NCI-H2171 (cell line): ENCODE measurements at regions not wholly inside any gene's neighbourhood (a gene's known extent, or its start where the extent isn't known, plus 50 kb on each side); places are given as distances from the start of the nearest gene placed in this dataset.
"Not testable (repeated sequence)": the region's sequence is repeated elsewhere in the genome, so short reads cannot be mapped to it uniquely, and the experiment has no call there.

Experiments used
- DNase-seq: peaks from one replicate; lab custom pipeline; 2025; lab: John Stamatoyannopoulos, UW

DNA sequence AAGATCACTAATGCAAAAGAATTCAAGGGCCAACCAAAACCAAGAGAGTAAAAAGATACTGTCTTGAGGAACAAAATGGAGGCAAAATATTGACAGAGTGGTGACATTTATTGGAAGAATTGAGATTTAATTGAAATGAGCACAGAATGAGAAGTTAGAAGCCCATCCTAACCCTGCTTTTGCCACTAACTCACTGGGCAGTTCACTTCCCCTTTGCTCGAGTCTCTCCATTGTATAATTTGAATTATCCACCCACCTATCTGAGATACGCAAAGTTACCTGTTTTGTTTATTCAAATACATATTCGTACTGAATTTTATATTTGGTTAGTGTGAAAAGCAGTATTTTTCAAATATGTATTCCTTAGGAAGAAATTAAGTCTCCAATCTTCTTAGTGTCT, 204.5 kb upstream of the PRDM1 start:
- DNase-seq, result no peak

GRCh38 chr6:105880030-105880492, 206.1 kb upstream of the PRDM1 start:
- no peak for DNase-seq

GRCh38 chr6:105879146-105879545, 207.0 kb upstream of the PRDM1 start:
- DNase-seq, result no peak

GRCh38 chr6:105875974-105876640, 210.0 kb upstream of the PRDM1 start:
- DNase-seq, result no peak

- no peak for DNase-seq
These were observed 211.1 kb upstream of the PRDM1 start for GRCh38 chr6:105874835-105875626.

GRCh38 chr6:105873799-105874198, 212.3 kb upstream of the PRDM1 start:
- DNase-seq, result no peak

DNA sequence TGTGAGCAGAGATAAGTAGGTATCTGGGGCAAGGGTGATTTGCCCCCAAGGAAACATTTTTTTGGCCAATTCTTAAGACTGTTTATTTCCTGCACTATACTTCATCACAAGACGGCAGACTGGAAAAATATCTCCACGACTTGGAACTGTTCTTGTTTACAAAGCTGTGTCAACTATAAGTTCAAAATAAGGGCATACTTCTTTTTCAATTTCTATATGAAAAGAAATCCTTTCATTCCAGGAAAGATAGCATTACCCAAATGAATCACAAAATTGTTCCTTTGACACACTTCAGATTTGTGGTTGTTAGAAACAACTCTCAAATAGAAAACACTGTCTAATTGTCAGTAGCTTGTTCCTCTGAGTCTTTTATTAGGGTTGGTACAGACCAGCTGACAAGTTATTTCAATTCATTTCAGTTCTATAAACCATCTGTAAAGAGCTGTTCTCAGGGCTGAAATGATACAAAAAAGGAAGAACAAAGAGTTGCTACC, 212.9 kb upstream of the PRDM1 start:
- no peak for DNase-seq

GRCh38 chr6:105872249-105872648, 213.9 kb upstream of the PRDM1 start:
- DNase-seq, result no peak

- DNase-seq, result no peak
These were observed 214.6 kb upstream of the PRDM1 start for GRCh38 chr6:105871542-105871941.

- no peak for DNase-seq
These were observed 216.2 kb upstream of the PRDM1 start for GRCh38 chr6:105869835-105870440.

- DNase-seq, result no peak
These were observed 217.2 kb upstream of the PRDM1 start for GRCh38 chr6:105868823-105869460.

- DNase-seq, result no peak
These were observed 218.3 kb upstream of the PRDM1 start for GRCh38 chr6:105867821-105868220.

- DNase-seq, result no peak
These were observed 218.9 kb upstream of the PRDM1 start for GRCh38 chr6:105867277-105867676.

DNA sequence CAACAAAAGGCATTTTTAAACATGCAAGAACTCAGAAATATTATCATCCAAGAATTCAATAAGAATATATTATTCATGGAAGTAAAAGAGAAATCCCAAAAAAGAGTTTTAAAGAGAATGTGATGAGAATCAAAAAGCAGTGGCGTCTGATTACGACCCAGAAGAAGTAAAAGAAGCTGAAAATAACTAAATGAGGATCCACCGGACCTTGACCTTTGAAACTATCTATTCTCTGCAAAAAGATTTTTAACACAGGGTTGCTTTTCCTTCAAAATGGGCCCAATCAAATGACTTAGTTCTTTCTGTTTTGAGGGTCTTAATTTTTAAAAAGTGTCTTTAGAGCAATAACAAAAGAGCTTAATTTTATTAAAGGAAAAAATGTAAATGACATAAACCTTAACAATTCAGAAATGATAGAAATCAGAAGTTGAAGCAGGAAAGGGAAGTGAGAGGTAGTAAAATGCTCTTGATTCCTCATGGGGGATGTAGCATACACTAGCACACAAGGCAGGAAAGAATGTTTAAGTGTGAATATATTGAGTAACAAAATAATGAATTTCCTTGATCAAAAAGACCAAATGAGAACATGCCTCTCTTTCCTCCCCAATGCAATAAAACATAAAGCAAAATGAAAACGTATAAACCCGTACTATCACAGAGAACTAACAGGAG, 223.1 kb upstream of the PRDM1 start:
- no peak for DNase-seq

GRCh38 chr6:105860927-105861326, 225.2 kb upstream of the PRDM1 start:
- DNase-seq, result not testable (repeated sequence)

DNA sequence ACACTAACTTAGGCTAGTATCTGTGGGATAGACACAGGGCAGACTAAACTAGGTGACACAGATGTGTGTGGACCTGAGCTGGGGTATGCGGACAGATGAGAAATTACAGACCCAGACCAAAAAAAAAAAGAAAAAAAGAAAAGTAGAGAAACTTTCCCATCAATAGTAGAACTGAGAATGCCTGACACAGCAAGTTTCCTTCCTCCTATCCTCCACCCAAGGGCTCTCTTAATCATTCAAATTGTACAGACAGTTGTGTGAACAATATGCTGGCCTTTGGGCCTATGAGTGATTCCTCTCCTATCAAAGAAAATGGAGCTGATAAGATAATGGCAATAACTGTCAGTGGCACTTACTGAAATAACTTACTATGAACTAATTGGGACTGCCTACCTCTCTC, 226.7 kb upstream of the PRDM1 start:
- no peak for DNase-seq

DNA sequence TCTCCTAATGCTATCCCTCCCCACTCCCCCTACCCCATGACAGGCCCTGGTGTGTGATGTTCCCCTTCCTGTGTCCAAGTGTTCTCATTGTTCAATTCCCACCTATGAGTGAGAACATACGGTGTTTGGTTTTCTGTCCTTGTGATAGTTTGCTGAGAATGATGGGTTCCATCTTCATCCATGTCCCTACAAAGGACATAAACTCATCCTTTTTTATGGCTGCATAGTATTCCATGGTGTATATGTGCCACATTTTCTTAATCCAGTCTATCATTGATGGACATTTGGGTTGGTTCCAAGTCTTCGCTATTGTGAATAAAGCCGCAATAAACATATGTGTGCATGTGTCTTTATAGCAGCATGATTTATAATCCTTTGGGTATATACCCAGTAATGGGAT, 227.5 kb upstream of the PRDM1 start:
- not testable (repeated sequence) for DNase-seq

DNA sequence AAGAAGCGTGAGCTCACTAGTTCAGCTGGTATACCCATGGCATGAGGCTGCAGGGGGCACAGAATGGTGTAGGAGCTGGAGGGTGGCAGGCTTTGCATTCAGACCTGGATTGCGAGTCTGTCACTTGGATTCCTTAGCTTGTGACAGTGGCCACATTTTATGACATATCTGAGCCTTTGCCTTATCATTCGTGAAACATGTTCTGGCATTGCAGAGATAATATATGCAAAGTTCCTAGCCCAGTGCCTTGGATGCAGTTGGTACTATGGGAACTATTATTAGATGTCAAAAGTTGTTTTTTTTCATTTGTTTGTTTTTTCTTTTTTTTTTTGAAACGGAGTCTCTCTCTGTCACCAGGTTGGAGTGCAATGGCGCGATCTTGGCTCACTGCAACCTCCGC, 230.7 kb upstream of the PRDM1 start:
- no peak for DNase-seq

DNA sequence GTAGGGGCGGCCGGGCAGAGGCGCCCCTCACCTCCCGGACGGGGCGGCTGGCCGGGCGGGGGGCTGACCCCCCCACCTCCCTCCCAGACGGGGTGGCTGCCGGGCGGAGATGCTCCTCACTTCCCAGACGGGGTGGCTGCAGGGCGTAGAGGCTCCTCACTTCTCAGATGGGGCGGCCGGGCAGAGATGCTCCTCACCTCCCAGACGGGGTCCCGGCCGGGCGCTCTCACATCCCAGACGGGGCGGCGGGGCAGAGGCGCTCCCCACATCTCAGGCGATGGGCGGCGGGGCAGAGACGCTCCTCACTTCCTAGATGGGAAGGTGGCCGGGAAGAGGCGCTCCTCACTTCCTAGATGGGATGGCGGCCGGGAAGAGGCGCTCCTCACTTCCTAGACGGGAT, 232.2 kb upstream of the PRDM1 start:
- DNase-seq, result not testable (repeated sequence)

DNA sequence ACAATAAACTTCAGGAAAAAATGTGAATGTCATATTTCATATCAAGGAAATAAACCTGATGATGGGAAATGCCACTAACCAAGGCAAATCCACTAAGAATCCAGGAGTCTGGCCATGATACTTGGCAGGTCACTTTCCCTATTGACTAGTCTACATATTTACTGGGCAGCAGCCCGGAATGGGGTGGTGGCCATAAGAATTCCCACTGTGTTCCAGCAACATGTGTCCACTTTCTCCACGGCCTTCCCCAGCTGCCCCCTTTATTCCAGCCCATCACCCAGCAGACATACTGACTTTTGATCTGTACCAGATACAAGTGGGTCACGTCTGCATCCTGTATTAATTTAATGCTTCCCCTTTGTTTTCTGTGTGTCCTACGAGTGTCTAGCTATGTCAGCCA, 234.5 kb upstream of the PRDM1 start:
- no peak for DNase-seq

- no peak for DNase-seq
These were observed 235.0 kb upstream of the PRDM1 start for GRCh38 chr6:105851113-105851580.
